Adrenal gland (tissue), 5 donors: ENCODE measurements at regions not wholly inside any gene's neighbourhood (a gene's known extent, or its start where the extent isn't known, plus 50 kb on each side); places are given as distances from the start of the nearest gene placed in this dataset.

ENCODE experiments used
- CTCF ChIP-seq, 6 experiments: fragments of 450-650 bp in 4 of 6; fragments of 200-600 bp in 2 of 6; sonication (generic) in 1 of 6; IDR thresholded peaks; 1 replicate in 5 of 6; 2 replicates in 1 of 6; pipeline versions ENCODE4 v1.5.1 to v1.8.0; 2016 to 2021; ENCODE audit warnings: antibody characterized with exemption in 6 of 6, mild to moderate bottlenecking in 2 of 6, moderate library complexity in 1 of 6
- POLR2A ChIP-seq, 2 donors: fragments of 450-650 bp; IDR thresholded peaks; one replicate each; pipeline ENCODE4 v1.6.1; 2017; ENCODE audit warnings: antibody characterized with exemption in 2 of 2, mild to moderate bottlenecking in 2 of 2, moderate library complexity in 1 of 2
- donor health status: DM: no; HTN: no; CAD: no.

- TF ChIP-seq CTCF (IDR thresholded peaks at IDR 0.05) (no peak), POLR2A (IDR thresholded peaks at IDR 0.05) (no peak)
Measured at GRCh38 chr9:82202808-82203207, 214.2 kb downstream of the SPATA31D1 start.
